HEK293 (cell line): ENCODE measurements at regions not wholly inside any gene's neighbourhood (a gene's known extent, or its start where the extent isn't known, plus 50 kb on each side); places are given as distances from the start of the nearest gene placed in this dataset.

Source experiments
- PRDM1 ChIP-seq: fragments of 450-650 bp; formaldehyde crosslinking; IDR thresholded peaks from 2 replicates; pipeline ENCODE4; 2016; ENCODE audit warnings: missing biosample characterization, missing genetic modification characterization
- PRDM2 ChIP-seq: fragments of 450-650 bp; formaldehyde crosslinking; IDR thresholded peaks from 2 replicates; pipeline ENCODE4 v1.5.1; 2016; ENCODE audit warnings: missing biosample characterization, missing genetic modification characterization, borderline replicate concordance
- ZNF114 ChIP-seq: fragments of 450-650 bp; formaldehyde crosslinking; IDR thresholded peaks from 2 replicates; pipeline ENCODE4 v1.5.0; 2017; ENCODE audit warnings: missing biosample characterization, missing genetic modification characterization
- ZNF132 ChIP-seq: fragments of 450-650 bp; formaldehyde crosslinking; IDR thresholded peaks from 2 replicates; pipeline ENCODE4 v1.5.1; 2017; ENCODE audit warnings: missing biosample characterization, missing genetic modification characterization, borderline replicate concordance
- ZNF2 ChIP-seq: fragments of 450-650 bp; formaldehyde crosslinking; IDR thresholded peaks from 2 replicates; pipeline ENCODE4 v1.5.1; 2016; ENCODE audit warnings: missing biosample characterization, missing genetic modification characterization
- ZNF266 ChIP-seq: fragments of 450-650 bp; formaldehyde crosslinking; IDR thresholded peaks from 2 replicates; pipeline ENCODE4 v1.5.1; 2016; ENCODE audit warnings: missing biosample characterization, missing genetic modification characterization, low read depth
- ZNF311 ChIP-seq: fragments of 450-650 bp; formaldehyde crosslinking; IDR thresholded peaks from 2 replicates; pipeline ENCODE4 v1.5.1; 2017; ENCODE audit warnings: missing biosample characterization, missing genetic modification characterization, borderline replicate concordance
- ZNF366 ChIP-seq: fragments of 450-650 bp; formaldehyde crosslinking; conservative IDR thresholded peaks from 2 replicates; pipeline ENCODE4 v1.5.1; 2016; ENCODE audit warnings: missing biosample characterization, missing genetic modification characterization
- ZNF394 ChIP-seq: fragments of 450-650 bp; formaldehyde crosslinking; IDR thresholded peaks from 2 replicates; pipeline ENCODE4 v1.5.1; 2016; ENCODE audit warnings: missing biosample characterization, missing genetic modification characterization, mild to moderate bottlenecking, moderate library complexity, borderline replicate concordance
- ZNF398 ChIP-seq: fragments of 450-650 bp; formaldehyde crosslinking; IDR thresholded peaks from 2 replicates; pipeline ENCODE4 v1.5.1; 2017; ENCODE audit warnings: missing biosample characterization, missing genetic modification characterization
- ZNF473 ChIP-seq: fragments of 450-650 bp; formaldehyde crosslinking; IDR thresholded peaks from 2 replicates; pipeline ENCODE4 v1.5.1; 2017; ENCODE audit warnings: missing biosample characterization, missing genetic modification characterization
- ZNF514 ChIP-seq: fragments of 450-650 bp; formaldehyde crosslinking; IDR thresholded peaks from 2 replicates; pipeline ENCODE4 v1.5.1; 2016; ENCODE audit warnings: missing biosample characterization, missing genetic modification characterization
- ZNF518A ChIP-seq: fragments of 450-650 bp; formaldehyde crosslinking; conservative IDR thresholded peaks from 2 replicates; pipeline ENCODE4 v1.5.1; 2016; ENCODE audit warnings: low read depth, missing biosample characterization, missing genetic modification characterization
- ZNF626 ChIP-seq: fragments of 450-650 bp; sonication (Bioruptor Pico); formaldehyde crosslinking; IDR thresholded peaks from 2 replicates; pipeline ENCODE4 v1.5.1; 2018; ENCODE audit warnings: missing biosample characterization, missing genetic modification characterization, inconsistent platforms
- ZNF654 ChIP-seq: fragments of 450-650 bp; formaldehyde crosslinking; IDR thresholded peaks from 2 replicates; pipeline ENCODE4 v1.5.1; 2016; ENCODE audit warnings: low read depth, missing biosample characterization, missing genetic modification characterization
- ZNF664 ChIP-seq: fragments of 450-650 bp; formaldehyde crosslinking; IDR thresholded peaks from 2 replicates; pipeline ENCODE4 v1.5.1; 2016; ENCODE audit warnings: missing biosample characterization, missing genetic modification characterization
- ZSCAN16 ChIP-seq: fragments of 450-650 bp; formaldehyde crosslinking; IDR thresholded peaks from 2 replicates; pipeline ENCODE4 v1.5.1; 2016; ENCODE audit warnings: missing biosample characterization, missing genetic modification characterization

- no peak for TF ChIP-seq ZNF473 (tag by site-specific recombination)
- TF ChIP-seq ZNF626 = no peak
- no peak for TF ChIP-seq ZNF654 (tag by site-specific recombination)
- TF ChIP-seq ZNF311 = no peak
- TF ChIP-seq ZNF366 (tag by site-specific recombination) = peak; percentile 34; the same call in 1 of the 2 replicates
- no peak for TF ChIP-seq ZNF514 (tag by site-specific recombination)
- TF ChIP-seq ZNF518A = no peak
- no peak for TF ChIP-seq ZNF2 (tag by site-specific recombination)
- no peak for TF ChIP-seq ZNF664
- TF ChIP-seq ZNF114 (tag by site-specific recombination) = no peak
- TF ChIP-seq ZSCAN16 (tag by site-specific recombination) = no peak
- no peak for TF ChIP-seq ZNF394 (tag by site-specific recombination)
- peak; percentile 31; the same call in 1 of the 2 replicates for TF ChIP-seq ZNF398
- TF ChIP-seq PRDM1 (tag by site-specific recombination) = no peak
- no peak for TF ChIP-seq ZNF266
- TF ChIP-seq ZNF132 = no peak
- TF ChIP-seq PRDM2 (tag by site-specific recombination) = no peak
Observed at GRCh38 chr11:114783805-114784204, 105.5 kb downstream of the NXPE2 start (continued).
